Stimulated activated CD8-positive, alpha-beta memory T cell treated with anti-CD3 and anti-CD28 coated beads, Interleukin-15, amount 100 ng/mL, for 4 hours (primary cell): ENCODE measurements at regions not wholly inside any gene's neighbourhood (a gene's known extent, or its start where the extent isn't known, plus 50 kb on each side); places are given as distances from the start of the nearest gene placed in this dataset.
"Not testable (repeated sequence)": the region's sequence is repeated elsewhere in the genome, so short reads cannot be mapped to it uniquely, and the experiment has no call there.

Experiments used
- DNase-seq, 2 donors: peaks; one replicate each; pipeline ENCODE4 v3.0.0-alpha.2; 2020; ENCODE audit warnings: low read depth in 2 of 2

GRCh38 chr4:138445098-138445497 lies 202.9 kb upstream of the SLC7A11 start:
- DNase-seq = no peak

GRCh38 chr4:138444260-138444659 lies 202.1 kb upstream of the SLC7A11 start:
- DNase-seq = no peak

GRCh38 chr4:138439143-138439581 lies 197.0 kb upstream of the SLC7A11 start:
- no peak for DNase-seq

- no peak for DNase-seq
These were observed 196.5 kb upstream of the SLC7A11 start for GRCh38 chr4:138438608-138439007.

GRCh38 chr4:138437263-138437851 lies 195.2 kb upstream of the SLC7A11 start:
- no peak for DNase-seq

- not testable (repeated sequence) for DNase-seq
These were observed 193.6 kb upstream of the SLC7A11 start for GRCh38 chr4:138435733-138436132.

- DNase-seq = not testable (repeated sequence)
These were observed 192.9 kb upstream of the SLC7A11 start for GRCh38 chr4:138435046-138435445.

GRCh38 chr4:138428611-138429010 lies 186.5 kb upstream of the SLC7A11 start:
- no peak for DNase-seq

- no peak for DNase-seq
These were observed 184.6 kb upstream of the SLC7A11 start for GRCh38 chr4:138426786-138427185.

GRCh38 chr4:138420471-138420870 lies 178.3 kb upstream of the SLC7A11 start:
- no peak for DNase-seq

GRCh38 chr4:138414202-138414601 lies 172.1 kb upstream of the SLC7A11 start:
- DNase-seq = no peak

- DNase-seq = no peak
These were observed 171.1 kb upstream of the SLC7A11 start for GRCh38 chr4:138413273-138413672.

GRCh38 chr4:138412847-138413246 lies 170.7 kb upstream of the SLC7A11 start:
- no peak for DNase-seq

- no peak for DNase-seq
These were observed 168.1 kb upstream of the SLC7A11 start for GRCh38 chr4:138410266-138410665.

GRCh38 chr4:138409670-138410069 lies 167.5 kb upstream of the SLC7A11 start:
- DNase-seq = no peak

- DNase-seq = no peak
These were observed 166.6 kb upstream of the SLC7A11 start for GRCh38 chr4:138408758-138409157.

- DNase-seq = no peak
These were observed 165.2 kb upstream of the SLC7A11 start for GRCh38 chr4:138407329-138407728.

- no peak for DNase-seq
These were observed 164.7 kb upstream of the SLC7A11 start for GRCh38 chr4:138406876-138407275.

GRCh38 chr4:138405934-138406567 lies 163.9 kb upstream of the SLC7A11 start:
- DNase-seq = no peak

- no peak for DNase-seq
These were observed 163.3 kb upstream of the SLC7A11 start for GRCh38 chr4:138405466-138405891.

- DNase-seq = no peak
These were observed 162.7 kb upstream of the SLC7A11 start for GRCh38 chr4:138404801-138405200.

- DNase-seq = no peak
These were observed 162.1 kb upstream of the SLC7A11 start for GRCh38 chr4:138404251-138404650.

- no peak for DNase-seq
These were observed 159.2 kb upstream of the SLC7A11 start for GRCh38 chr4:138401334-138401733.

GRCh38 chr4:138400543-138400942 lies 158.4 kb upstream of the SLC7A11 start:
- no peak for DNase-seq
